ENCODE measurements at regions not wholly inside any gene's neighbourhood (a gene's known extent, or its start where the extent isn't known, plus 50 kb on each side); places are given as distances from the start of the nearest gene placed in this dataset.

DNA sequence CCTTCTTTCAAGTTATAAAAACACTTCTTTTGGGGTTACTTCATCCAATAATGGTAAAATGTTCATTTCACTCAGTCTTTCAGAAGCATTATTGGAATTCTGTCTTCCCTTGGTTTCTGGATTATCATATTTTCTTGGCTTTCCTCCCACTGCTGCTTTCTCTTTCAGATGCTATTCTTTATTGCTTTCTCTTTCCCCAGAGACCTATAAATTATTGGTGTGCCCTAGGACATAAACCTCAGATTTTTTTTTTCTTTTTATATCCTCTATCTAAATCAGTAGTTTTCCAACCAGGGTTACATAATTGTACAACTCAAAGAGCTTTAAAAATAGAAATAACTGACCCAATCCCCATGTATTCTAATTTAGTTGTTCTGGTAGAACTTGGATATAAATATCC lies 1005.5 kb downstream of the ARAP2 start:
- TF ChIP-seq, protein P1, sequence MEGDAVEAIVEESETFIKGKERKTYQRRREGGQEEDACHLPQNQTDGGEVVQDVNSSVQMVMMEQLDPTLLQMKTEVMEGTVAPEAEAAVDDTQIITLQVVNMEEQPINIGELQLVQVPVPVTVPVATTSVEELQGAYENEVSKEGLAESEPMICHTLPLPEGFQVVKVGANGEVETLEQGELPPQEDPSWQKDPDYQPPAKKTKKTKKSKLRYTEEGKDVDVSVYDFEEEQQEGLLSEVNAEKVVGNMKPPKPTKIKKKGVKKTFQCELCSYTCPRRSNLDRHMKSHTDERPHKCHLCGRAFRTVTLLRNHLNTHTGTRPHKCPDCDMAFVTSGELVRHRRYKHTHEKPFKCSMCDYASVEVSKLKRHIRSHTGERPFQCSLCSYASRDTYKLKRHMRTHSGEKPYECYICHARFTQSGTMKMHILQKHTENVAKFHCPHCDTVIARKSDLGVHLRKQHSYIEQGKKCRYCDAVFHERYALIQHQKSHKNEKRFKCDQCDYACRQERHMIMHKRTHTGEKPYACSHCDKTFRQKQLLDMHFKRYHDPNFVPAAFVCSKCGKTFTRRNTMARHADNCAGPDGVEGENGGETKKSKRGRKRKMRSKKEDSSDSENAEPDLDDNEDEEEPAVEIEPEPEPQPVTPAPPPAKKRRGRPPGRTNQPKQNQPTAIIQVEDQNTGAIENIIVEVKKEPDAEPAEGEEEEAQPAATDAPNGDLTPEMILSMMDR (IDR thresholded peaks at IDR 0.05) = no peak
- TF ChIP-seq ZFX (IDR thresholded peaks at IDR 0.05; ENCODE audit: borderline replicate concordance) = no peak

Measured in 22Rv1 (cell line).